ENCODE measurements at regions not wholly inside any gene's neighbourhood (a gene's known extent, or its start where the extent isn't known, plus 50 kb on each side); places are given as distances from the start of the nearest gene placed in this dataset.

DNA sequence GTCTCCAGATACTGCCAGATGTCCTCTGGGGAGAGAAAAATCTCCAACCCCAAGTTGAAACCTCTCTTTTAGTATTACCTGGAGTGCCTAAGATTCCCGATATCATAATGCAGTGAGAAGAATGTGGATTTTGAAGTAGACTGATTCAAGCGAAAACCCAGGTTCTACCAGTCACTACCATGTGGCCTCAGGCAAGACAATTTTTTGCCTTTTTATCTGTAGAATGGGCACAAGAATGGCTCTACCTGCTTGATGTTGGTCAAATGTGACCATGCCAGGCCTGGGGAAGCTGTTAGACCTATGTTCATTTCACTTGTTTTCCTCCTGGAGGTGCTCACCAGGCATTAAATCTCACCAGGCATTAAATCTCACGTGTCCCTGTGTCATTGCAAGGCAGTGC, 131.3 kb downstream of the DDX1 start:
- no peak overlapping the region for H3K9ac ChIP-seq
- no peak overlapping the region for H3K4me2 ChIP-seq
- H3K4me3 ChIP-seq (IDR thresholded peaks at IDR 0.05; ENCODE audit: insufficient read depth, low read depth, low read length): no peak overlapping the region
- H3K4me1 ChIP-seq (ENCODE audit: low read depth, poor library complexity, severe bottlenecking): no peaks in the 10 kb centered on the region
- H2AFZ ChIP-seq (ENCODE audit: low read depth): no peak overlapping the region
- no peaks in the 10 kb centered on the region for H3K27me3 ChIP-seq (ENCODE audit: insufficient read depth, low read depth)
- H3K36me3 ChIP-seq (ENCODE audit: insufficient read depth): no peaks in the 10 kb centered on the region
- H3K27ac ChIP-seq: no peak overlapping the region
- no peaks in the 10 kb centered on the region for H3K79me2 ChIP-seq (ENCODE audit: insufficient read depth, low read depth)
- no peaks in the 10 kb centered on the region for H4K20me1 ChIP-seq (ENCODE audit: insufficient read depth)
- TF ChIP-seq, protein P1, sequence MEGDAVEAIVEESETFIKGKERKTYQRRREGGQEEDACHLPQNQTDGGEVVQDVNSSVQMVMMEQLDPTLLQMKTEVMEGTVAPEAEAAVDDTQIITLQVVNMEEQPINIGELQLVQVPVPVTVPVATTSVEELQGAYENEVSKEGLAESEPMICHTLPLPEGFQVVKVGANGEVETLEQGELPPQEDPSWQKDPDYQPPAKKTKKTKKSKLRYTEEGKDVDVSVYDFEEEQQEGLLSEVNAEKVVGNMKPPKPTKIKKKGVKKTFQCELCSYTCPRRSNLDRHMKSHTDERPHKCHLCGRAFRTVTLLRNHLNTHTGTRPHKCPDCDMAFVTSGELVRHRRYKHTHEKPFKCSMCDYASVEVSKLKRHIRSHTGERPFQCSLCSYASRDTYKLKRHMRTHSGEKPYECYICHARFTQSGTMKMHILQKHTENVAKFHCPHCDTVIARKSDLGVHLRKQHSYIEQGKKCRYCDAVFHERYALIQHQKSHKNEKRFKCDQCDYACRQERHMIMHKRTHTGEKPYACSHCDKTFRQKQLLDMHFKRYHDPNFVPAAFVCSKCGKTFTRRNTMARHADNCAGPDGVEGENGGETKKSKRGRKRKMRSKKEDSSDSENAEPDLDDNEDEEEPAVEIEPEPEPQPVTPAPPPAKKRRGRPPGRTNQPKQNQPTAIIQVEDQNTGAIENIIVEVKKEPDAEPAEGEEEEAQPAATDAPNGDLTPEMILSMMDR (conservative IDR thresholded peaks at IDR 0.05; ENCODE audit: low read depth, low read length): no peak

DNA sequence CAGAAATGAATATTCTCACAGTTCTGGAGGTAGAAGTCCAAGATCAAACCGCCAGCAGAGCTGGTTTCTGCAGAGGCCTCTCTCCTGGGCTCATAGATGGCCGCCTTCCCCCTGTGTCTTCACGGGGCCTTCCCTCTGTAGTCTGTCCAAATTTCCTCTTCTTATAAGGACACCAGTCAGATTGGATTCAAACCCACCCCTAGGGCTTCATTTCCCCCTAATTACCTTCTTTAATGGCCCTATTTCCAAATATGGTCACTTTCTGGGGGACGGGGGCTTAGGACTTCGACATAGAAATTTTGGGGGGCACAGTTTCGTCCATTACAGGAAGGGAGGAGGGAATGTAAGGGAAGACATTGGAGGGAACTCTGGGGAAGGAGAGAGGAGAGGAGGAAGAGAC, 132.6 kb downstream of the DDX1 start:
- Histone ChIP-seq H3K36me3 (ENCODE audit: insufficient read depth) (no peaks in the 10 kb centered on the region), H2AFZ (ENCODE audit: low read depth) (no peak overlapping the region), H3K4me2 (no peak overlapping the region), H3K4me1 (ENCODE audit: low read depth, poor library complexity, severe bottlenecking) (no peaks in the 10 kb centered on the region), H3K79me2 (ENCODE audit: insufficient read depth, low read depth) (no peaks in the 10 kb centered on the region), H4K20me1 (ENCODE audit: insufficient read depth) (no peaks in the 10 kb centered on the region), H3K9ac (no peak overlapping the region), H3K27ac (no peak overlapping the region), H3K4me3 (IDR thresholded peaks at IDR 0.05; ENCODE audit: insufficient read depth, low read depth, low read length) (no peak overlapping the region), H3K27me3 (ENCODE audit: insufficient read depth, low read depth) (no peaks in the 10 kb centered on the region)
- TF ChIP-seq, protein P1 (conservative IDR thresholded peaks at IDR 0.05; ENCODE audit: low read depth, low read length): no peak

DNA sequence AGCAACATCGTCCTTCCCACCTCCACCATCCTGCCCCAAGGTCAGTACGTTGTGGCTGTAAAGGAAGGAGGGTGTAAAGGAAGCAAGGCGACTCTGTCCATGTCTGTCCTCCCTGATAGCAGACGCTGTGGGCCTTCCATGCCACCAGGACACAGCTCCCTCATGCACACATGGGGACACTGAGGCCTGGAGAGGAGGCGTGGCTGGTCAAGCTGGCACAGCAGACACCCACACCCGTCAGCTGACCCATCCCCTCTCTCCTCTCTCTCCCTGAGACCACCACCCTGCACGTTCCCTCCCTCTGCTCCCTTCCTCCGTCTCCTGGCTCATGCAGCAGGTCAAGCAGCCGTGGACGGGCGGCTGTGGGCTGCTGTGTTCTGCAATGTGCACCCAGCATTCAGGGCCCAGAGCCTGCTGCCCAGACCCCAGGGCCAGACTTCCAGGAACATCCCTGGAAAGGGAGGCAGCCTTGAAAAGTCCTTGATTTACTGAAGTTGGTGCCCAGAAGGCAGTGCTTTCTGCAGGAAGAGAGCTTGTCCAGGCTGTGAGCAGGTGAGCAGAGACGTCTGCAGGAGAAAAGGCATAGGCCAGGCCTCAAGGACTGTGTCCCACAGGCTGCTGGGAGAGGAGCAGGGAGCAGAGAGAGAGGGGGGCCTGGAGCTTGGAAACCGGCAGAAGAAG, 133.6 kb downstream of the DDX1 start:
- no peak overlapping the region for H3K9ac ChIP-seq

DNA sequence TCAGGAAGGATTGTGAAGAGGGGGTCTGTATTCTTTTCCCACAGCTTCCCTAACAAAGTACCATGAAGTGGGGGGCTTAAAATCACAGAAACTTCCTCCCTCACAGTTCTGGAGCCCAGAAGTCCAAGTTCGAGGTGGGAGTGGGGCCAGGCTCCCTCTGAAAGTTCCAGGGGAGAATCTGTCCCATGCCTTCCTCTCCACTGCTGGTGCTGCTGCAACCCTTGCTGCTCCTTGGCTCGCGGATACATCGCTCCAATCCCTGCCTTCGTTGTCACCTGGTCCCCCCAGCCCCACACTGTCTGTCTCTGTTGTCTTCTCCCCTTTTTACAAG, 134.1 kb downstream of the DDX1 start:
- H3K27me3 ChIP-seq (ENCODE audit: insufficient read depth, low read depth): no peaks in the 10 kb centered on the region
- no peaks in the 10 kb centered on the region for H3K36me3 ChIP-seq (ENCODE audit: insufficient read depth)
- H4K20me1 ChIP-seq (ENCODE audit: insufficient read depth): no peaks in the 10 kb centered on the region
- no peak overlapping the region for H3K27ac ChIP-seq
- no peak overlapping the region for H3K9ac ChIP-seq
- H3K4me2 ChIP-seq: no peak overlapping the region
- no peak overlapping the region for H3K4me3 ChIP-seq (IDR thresholded peaks at IDR 0.05; ENCODE audit: insufficient read depth, low read depth, low read length)
- H3K79me2 ChIP-seq (ENCODE audit: insufficient read depth, low read depth): no peaks in the 10 kb centered on the region
- no peak overlapping the region for H2AFZ ChIP-seq (ENCODE audit: low read depth)
- H3K4me1 ChIP-seq (ENCODE audit: low read depth, poor library complexity, severe bottlenecking): peaks cover 3% of the 10 kb centered on the region
- TF ChIP-seq, protein P1 (conservative IDR thresholded peaks at IDR 0.05; ENCODE audit: low read depth, low read length): no peak

More for the DNA sequence above, 133.6 kb downstream of the DDX1 start:
- Histone ChIP-seq H3K79me2 (ENCODE audit: insufficient read depth, low read depth) (no peaks in the 10 kb centered on the region), H3K36me3 (ENCODE audit: insufficient read depth) (no peaks in the 10 kb centered on the region), H3K27me3 (ENCODE audit: insufficient read depth, low read depth) (no peaks in the 10 kb centered on the region), H3K4me2 (no peak overlapping the region), H4K20me1 (ENCODE audit: insufficient read depth) (no peaks in the 10 kb centered on the region), H2AFZ (ENCODE audit: low read depth) (no peak overlapping the region), H3K4me3 (IDR thresholded peaks at IDR 0.05; ENCODE audit: insufficient read depth, low read depth, low read length) (no peak overlapping the region), H3K4me1 (ENCODE audit: low read depth, poor library complexity, severe bottlenecking) (no peaks in the 10 kb centered on the region), H3K27ac (no peak overlapping the region)
- TF ChIP-seq, protein P1 (conservative IDR thresholded peaks at IDR 0.05; ENCODE audit: low read depth, low read length): no peak

Measured in KMS-11 (cell line).